GM12878 (cell line): ENCODE measurements at regions not wholly inside any gene's neighbourhood (a gene's known extent, or its start where the extent isn't known, plus 50 kb on each side); places are given as distances from the start of the nearest gene placed in this dataset.

Experiments used
- BCL11A ChIP-seq: IDR thresholded peaks from 2 replicates; pipeline ENCODE4 v1.6.1; 2011; ENCODE audit warnings: low read depth, low read length
- CEBPB ChIP-seq, 2 experiments: fragments of 150-350 bp in 1 of 2; IDR thresholded peaks; 2 replicates each; pipeline ENCODE4 v1.6.1; 2012 to 2014; ENCODE audit warnings: low read depth in 2 of 2, low read length in 2 of 2, borderline replicate concordance in 1 of 2, inconsistent platforms in 1 of 2
- CEBPZ ChIP-seq: fragments of 150-350 bp; IDR thresholded peaks from 2 replicates; pipeline ENCODE4 v1.6.1; 2016; ENCODE audit warnings: low read depth, low read length
- CHD2 ChIP-seq: IDR thresholded peaks from 2 replicates; pipeline ENCODE4 v1.6.1; 2011; ENCODE audit warnings: low read depth, low read length, improper control_type of control experiment, borderline replicate concordance
- CREB1 ChIP-seq: IDR thresholded peaks from 2 replicates; pipeline ENCODE4 v1.6.1; 2012; ENCODE audit warnings: low read depth, mild to moderate bottlenecking, inconsistent platforms
- CTCF ChIP-seq, 3 experiments: IDR thresholded peaks in 2 of 3; conservative IDR thresholded peaks in 1 of 3; 2 replicates each; pipeline ENCODE4 v1.5.1; 2011; ENCODE audit warnings: low read depth in 3 of 3, low read length in 3 of 3, mild to moderate bottlenecking in 3 of 3, control low read depth in 2 of 3, moderate library complexity in 2 of 3, inconsistent platforms in 1 of 3, mixed read lengths in 1 of 3; ENCODE audit not compliant: control insufficient read depth in 2 of 3, insufficient read depth in 1 of 3; ENCODE audit errors: extremely low read depth in 1 of 3
- EGR1 ChIP-seq, 2 experiments: IDR thresholded peaks; 1 replicate in 1 of 2; 2 replicates in 1 of 2; pipeline ENCODE4 v1.6.1; 2011 to 2012; ENCODE audit warnings: low read depth in 2 of 2, low read length in 2 of 2, borderline replicate concordance in 1 of 2, mild to moderate bottlenecking in 1 of 2, moderate library complexity in 1 of 2
- ETV6 ChIP-seq, 2 experiments: fragments of 450-650 bp in 1 of 2; IDR thresholded peaks in 1 of 2; conservative IDR thresholded peaks in 1 of 2; 2 replicates each; pipeline ENCODE4 v1.6.1; 2014; ENCODE audit warnings: antibody characterized with exemption in 1 of 2, borderline replicate concordance in 1 of 2, low read depth in 1 of 2, mild to moderate bottlenecking in 1 of 2, moderate library complexity in 1 of 2
- EZH2 ChIP-seq: IDR thresholded peaks from 2 replicates; pipeline ENCODE4 v1.6.1; 2012; ENCODE audit warnings: low read depth, mild to moderate bottlenecking, control low read depth, inconsistent platforms, low read length, borderline replicate concordance; ENCODE audit not compliant: control insufficient read depth
- FOXM1 ChIP-seq: IDR thresholded peaks from 2 replicates; pipeline ENCODE4 v1.6.1; 2012; ENCODE audit warnings: low read depth, mild to moderate bottlenecking, inconsistent platforms, low read length, moderate library complexity
- NFYB ChIP-seq: IDR thresholded peaks from 2 replicates; pipeline ENCODE4 v1.6.1; 2011; ENCODE audit warnings: low read depth, mild to moderate bottlenecking, low read length, improper control_type of control experiment, moderate library complexity; ENCODE audit not compliant: insufficient read depth
- POLR2A ChIP-seq: IDR thresholded peaks from 2 replicates; pipeline ENCODE4 v1.6.1; 2011; ENCODE audit warnings: low read depth, mild to moderate bottlenecking, low read length
- SP1 ChIP-seq: IDR thresholded peaks from one replicate; pipeline ENCODE4 v1.6.1; 2011; ENCODE audit warnings: low read depth, low read length
- TCF7 ChIP-seq: IDR thresholded peaks from 2 replicates; pipeline ENCODE4 v1.6.1; 2014; ENCODE audit warnings: antibody characterized with exemption, borderline replicate concordance

- TF ChIP-seq CEBPZ (no peak), NFYB (no peak), CEBPB (IDR thresholded peaks at IDR 0.05; ENCODE audit: borderline replicate concordance in 1 of 2, low read depth in 2 of 2, low read length in 2 of 2) (no peak), CTCF (IDR thresholded peaks at IDR 0.05 in 2 of 3, conservative IDR thresholded peaks at IDR 0.05 in 1 of 3; ENCODE audit: control insufficient read depth in 2 of 3, extremely low read depth in 1 of 3, insufficient read depth in 1 of 3, low read depth in 3 of 3, low read length in 3 of 3) (no peak), CREB1 (no peak), POLR2A (no peak), CHD2 (no peak), SP1 (no peak), TCF7 (no peak), EGR1 (IDR thresholded peaks at IDR 0.05; ENCODE audit: borderline replicate concordance in 1 of 2, low read depth in 2 of 2, low read length in 2 of 2) (no peak), FOXM1 (no peak), EZH2 (no peak), BCL11A (no peak), ETV6 (conservative IDR thresholded peaks at IDR 0.05 in 1 of 2, IDR thresholded peaks at IDR 0.05 in 1 of 2; ENCODE audit: borderline replicate concordance in 1 of 2, low read depth in 1 of 2) (no peak)
These were observed 76.7 kb upstream of the SNTG2 start for GRCh38 chr2:873651-874580.
